ENCODE measurements at regions not wholly inside any gene's neighbourhood (a gene's known extent, or its start where the extent isn't known, plus 50 kb on each side); places are given as distances from the start of the nearest gene placed in this dataset.

- no peak for TF ChIP-seq EZH2 (IDR thresholded peaks at IDR 0.05)
- TF ChIP-seq CTCF (IDR thresholded peaks at IDR 0.05), result no peak
- no peak for TF ChIP-seq EZH2phosphoT487 (IDR thresholded peaks at IDR 0.05)
Observed at GRCh38 chrX:146433771-146434170, 375.8 kb upstream of the CXorf51B start.
